NCI-H526 (cell line): ENCODE measurements at regions not wholly inside any gene's neighbourhood (a gene's known extent, or its start where the extent isn't known, plus 50 kb on each side); places are given as distances from the start of the nearest gene placed in this dataset.
A peak's percentile ranks its signal among the peaks of the same experiment; 100 is the strongest.
"Not testable (repeated sequence)": the region's sequence is repeated elsewhere in the genome, so short reads cannot be mapped to it uniquely, and the experiment has no call there.

Experiments
- DNase-seq, 2 experiments: peaks; one replicate each; lab custom pipeline; 2025; lab: John Stamatoyannopoulos, UW

DNA sequence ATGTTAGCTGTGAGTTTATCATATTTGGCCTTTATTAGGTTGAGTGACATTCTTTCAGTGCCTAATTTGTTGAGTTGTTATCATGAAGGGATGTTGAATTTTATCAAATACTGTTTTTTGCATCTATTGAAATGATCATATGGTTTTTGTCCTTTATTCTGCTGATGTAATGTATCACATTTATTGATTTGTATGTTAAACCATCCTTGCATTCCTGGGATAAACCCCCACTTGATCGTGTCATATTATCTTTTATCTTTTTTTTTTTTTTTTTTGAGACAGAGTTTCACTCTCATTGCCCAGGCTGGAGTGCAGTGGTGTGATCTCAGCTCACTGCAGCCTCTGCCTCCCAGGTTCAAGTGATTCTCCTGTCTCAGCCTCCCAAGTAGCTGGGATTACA lies 51.9 kb upstream of the MFGE8 start:
- DNase-seq = not testable (repeated sequence)

- DNase-seq = no peak
Measured at GRCh38 chr15:88970232-88970631, 57.1 kb upstream of the MFGE8 start.

DNA sequence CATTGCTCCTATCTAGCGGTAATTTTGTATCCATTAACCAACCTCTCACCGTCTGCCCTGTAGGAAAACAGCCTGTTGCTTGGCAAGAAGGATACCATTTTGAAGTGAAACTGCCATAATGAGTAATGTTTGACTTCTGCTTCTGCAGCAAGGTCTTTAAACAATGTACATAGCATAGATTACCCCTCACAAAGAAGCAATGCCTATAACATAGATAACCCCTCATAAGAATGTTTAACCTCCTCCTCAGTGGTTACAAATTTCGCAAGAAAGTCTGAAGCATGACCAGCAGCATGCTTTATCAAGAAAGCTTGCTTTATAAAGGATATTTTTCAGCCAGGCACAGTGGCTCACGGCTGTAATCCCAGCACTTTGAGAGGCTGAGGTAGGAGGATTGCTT lies 61.2 kb upstream of the MFGE8 start:
- DNase-seq = no peak

DNA sequence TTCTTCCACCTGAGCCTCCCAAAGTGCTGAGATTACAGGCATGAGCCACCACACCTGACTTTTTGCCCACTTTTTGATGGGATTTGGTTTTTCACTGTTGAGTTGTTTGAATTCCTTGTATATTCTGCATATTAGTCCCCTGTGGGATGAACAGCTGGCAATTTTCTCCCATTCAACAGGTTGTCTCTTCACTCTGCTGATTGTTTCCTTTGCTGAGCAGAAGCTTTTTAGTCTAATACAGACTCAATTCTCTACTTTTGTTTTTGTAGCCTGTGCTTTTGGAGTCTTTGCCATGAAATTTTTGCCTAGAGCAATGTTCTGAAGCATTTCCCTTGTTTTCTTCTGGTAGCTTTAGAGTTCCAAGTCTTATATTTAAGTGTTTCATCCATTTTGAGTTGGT lies 62.7 kb upstream of the MFGE8 start:
- no peak for DNase-seq

DNA sequence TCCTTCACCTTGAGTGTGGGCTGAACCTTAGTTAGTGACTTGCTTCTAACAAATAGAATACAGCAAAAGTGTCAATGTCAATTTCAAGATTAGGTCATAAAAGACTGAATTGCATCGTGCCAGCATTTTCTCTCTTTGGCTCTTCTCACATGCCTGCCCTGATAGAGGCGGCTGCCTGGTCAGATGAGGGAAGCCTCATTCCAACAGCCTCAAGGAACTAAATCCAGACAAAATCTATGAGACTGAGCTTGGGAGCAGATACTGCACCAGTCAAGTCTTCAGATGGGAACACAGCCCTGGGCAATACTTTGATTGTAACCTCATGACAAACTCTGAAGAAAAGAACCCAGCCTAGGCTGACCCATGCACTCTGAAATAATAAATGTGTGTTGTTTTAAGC lies 63.5 kb upstream of the MFGE8 start:
- no peak for DNase-seq

DNA sequence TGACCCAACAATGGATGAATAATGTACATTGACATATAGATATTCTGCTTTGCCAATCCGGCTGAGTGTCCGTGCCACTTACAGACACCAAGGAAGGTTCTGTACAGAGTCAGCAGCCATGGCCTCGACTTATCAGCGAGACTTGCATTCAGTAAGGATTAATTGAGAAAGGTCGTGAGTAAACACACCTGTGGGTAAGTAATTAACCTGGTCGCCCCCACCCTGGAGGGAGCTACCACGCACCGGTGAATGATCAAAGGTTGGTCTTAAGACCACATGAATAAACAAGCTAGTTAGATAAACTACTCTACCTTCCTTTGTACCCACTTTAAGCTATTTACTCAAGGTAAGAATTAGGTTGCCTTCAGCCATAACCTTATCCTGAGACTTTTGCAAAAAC lies 66.5 kb upstream of the MFGE8 start:
- DNase-seq = no peak

DNA sequence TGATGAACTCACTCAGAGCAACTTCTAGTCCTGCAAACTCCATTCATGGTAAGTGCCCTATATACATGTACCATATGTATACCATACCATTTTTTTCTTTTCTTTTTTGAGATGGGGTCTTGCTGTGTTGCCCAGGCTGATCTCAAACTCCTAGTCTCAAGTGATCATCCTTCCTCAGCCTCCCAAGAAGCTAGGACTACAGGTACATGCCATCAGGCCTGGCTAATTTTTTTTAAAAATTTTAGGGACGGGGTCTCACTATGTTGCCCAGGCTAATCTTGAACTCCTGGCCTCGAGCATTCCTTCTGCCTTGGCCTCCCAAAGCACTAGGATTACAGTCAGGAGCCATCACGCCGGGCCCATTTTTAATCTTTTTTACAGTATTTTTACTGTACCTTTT lies 67.3 kb upstream of the MFGE8 start:
- no peak for DNase-seq

- DNase-seq = no peak
Measured at GRCh38 chr15:88981244-88982215, 68.4 kb upstream of the MFGE8 start.

DNA sequence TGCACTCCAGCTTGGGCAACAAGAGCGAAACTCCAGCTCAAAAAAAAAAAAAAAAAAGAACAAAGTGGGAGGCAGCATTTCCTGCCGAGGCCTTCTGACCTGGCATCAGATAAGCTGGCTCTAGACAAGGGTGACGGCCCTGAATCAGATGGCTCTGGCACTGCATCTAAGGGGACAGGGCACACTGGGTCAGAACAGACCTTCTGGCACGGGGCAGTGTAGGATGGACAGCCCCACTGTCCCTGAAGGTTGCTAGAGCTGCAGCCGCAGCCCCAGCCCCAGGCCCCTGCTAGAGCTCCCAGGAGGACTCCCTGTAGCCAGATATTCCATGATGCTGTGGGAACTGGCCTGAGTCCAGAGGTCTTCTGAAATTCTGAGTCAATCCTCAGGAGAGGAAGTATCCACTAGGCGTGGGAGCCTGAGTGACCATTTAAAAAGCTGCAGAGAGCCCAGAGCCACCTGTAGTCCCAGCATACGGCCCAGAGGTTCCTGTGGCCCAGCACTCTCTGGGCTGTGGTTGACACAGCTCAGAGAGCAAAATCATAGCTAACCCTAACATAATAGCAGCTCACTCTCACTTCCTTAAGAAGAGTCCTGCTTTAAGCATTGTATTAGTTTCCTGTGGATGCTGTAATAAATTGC lies 69.2 kb upstream of the MFGE8 start:
- no peak for DNase-seq

DNA sequence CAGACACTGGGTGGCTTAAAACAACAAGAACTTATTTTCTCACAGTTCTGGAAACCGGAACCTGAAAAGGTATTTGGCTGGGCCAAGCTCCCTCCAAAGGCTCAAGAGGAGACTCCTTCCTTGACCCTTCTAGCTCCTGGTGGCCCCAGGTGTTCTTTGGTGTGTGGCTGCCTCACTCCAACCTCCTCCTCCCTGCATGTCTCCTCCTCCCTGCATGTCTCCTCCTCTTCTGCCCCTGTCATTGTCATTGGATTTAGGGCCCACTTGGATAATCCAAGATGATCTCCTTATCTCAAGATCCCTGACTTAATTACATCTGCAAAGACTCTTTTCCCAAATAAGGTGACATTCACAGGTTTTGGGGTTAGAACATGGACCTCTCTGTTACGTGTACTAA lies 69.8 kb upstream of the MFGE8 start:
- DNase-seq = no peak

DNA sequence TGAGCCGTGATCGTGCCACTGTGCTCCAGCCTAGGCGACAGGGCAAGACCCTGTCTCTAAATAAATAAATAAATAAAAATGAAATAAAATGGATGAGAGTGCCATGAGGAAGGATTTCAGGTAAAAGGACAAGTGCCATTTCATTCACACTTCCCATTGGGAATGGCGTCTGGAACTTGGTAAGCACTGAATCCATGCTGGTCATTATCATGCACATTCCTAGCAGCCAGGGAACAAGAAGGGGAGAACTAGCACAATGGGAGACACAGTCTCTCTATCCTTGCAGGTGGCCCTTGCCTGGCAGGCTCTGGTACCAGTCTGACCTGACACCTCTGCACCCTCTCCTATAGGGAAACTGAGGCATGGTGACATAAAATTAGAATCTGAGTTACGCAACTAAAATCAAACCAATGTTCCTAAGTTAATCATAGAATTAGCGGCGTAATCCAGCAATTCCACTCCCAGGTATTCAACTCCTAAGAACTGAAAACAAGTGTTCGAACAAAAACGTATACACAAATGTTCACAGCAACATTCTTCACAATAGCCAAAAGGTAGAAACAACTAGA lies 70.8 kb upstream of the MFGE8 start:
- DNase-seq = no peak

GRCh38 chr15:88985547-88986393 lies 72.6 kb upstream of the MFGE8 start:
- peak; percentile 19 to 32 for DNase-seq

DNA sequence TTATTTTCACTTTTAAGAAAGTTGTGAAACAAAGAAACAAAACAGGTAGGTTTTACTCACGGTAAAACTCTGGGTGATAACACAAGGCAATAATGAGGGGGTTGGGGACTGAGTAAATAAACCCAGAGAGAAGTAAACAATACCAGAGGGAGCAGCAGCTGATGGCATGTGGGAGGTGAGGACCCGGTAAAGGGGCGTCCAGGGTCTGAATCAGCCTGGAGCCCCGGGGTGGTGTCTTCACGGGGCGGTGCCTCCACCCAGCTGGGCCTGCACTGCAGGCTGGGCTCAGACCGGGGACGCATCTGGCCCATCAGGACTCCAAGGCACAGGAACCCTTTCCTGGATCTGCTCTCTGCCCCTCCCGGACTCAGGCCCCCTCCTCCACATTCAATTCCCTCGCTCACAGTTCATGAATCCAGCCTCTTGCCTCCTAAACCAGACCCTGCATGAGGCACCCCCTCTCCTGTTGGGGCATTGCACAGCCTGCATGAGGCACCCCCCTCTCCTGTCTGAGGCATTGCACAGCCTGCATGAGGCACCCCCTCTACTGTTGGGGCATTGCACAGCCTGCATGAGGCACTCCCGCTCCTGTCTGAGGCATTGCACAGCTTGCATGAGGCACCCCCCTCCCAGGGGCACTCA lies 73.9 kb upstream of the MFGE8 start:
- DNase-seq = peak in 1 of 2 experiments; percentile 13

- DNase-seq = peak in 1 of 2 experiments; percentile 25
Measured at GRCh38 chr15:88987591-88987933, 74.4 kb upstream of the MFGE8 start.

- no peak for DNase-seq
Measured at GRCh38 chr15:88987934-88988671, 74.9 kb upstream of the MFGE8 start.

- no peak for DNase-seq
Measured at GRCh38 chr15:88989578-88989977, 76.4 kb upstream of the MFGE8 start.

- no peak for DNase-seq
Measured at GRCh38 chr15:88990185-88990679, 77.1 kb upstream of the MFGE8 start.

- no peak for DNase-seq
Measured at GRCh38 chr15:88992216-88992615, 79.0 kb upstream of the MFGE8 start.

DNA sequence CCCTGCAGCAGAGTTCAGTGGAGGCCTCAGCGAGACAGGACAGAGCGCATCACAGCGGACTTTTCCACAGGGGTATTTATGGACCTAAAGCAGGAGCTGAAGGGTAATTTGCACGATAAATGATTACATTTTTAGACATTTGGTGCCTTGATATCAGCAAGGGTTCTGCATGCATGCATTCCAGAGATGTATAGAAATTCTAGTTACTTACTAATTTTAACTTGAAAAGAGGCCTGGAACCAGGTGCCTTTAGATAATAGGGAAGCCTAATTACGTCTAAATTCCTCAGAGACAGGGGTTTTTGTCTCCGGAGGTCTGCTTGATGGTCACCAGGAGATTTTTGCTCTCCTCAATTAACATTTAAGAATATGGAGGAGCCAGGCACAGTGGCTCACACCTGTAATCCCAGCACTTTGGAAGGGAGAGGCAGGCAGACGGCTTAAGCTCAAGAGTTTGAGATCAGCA lies 79.8 kb upstream of the MFGE8 start:
- DNase-seq = no peak

DNA sequence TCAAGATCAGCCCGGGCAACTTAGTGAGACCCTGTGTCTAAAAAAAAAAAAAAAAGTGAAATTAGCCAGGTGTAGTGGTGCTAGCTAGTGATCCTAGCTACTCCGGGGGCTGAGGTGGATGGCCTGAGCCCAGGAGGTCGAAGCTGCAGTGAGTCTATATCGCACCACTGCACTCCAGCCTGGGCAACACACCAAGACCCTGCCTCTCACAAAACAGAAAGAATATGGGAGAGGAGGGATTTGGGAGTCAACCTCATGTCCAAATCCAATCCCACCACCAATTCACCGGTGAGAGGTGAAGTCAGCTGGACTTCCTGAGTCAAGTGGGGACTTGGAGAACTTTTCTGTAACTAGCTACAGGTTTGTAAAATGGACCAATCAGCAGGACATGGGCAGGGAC lies 80.5 kb upstream of the MFGE8 start:
- DNase-seq = no peak

DNA sequence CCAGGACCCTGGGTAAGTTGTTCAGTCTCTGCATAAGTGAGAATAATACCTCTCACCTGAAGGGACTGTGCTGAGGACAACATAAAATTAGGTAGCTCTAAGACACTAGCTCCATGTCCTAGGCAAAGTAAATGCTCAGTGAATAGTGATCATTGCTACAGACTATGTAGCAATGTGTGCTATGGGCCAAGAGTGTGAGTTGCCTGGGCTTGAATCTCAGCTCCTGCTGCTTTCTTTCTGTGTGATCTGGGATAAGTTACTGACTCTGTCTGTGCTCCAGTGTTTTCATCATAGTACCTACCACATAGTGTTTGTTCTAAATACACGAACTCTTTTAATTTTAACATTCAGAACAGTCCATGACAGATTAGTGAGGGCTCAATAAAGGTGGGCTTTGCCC lies 81.1 kb upstream of the MFGE8 start:
- DNase-seq = no peak
